Coronary artery (tissue), 2 donors: ENCODE measurements at regions not wholly inside any gene's neighbourhood (a gene's known extent, or its start where the extent isn't known, plus 50 kb on each side); places are given as distances from the start of the nearest gene placed in this dataset.

Experiments
- DNase-seq: peaks from one replicate; pipeline ENCODE4 v3.0.0-alpha.2; 2017; ENCODE audit warnings: low spot score
- H3K27ac ChIP-seq, 2 donors: fragments of 200-600 bp; sonication (generic); one replicate each; pipeline ENCODE4 v1.5.1; 2016 to 2019
- H3K4me3 ChIP-seq: fragments of 200-600 bp; sonication (generic); 2 replicates; pipeline ENCODE4 v1.5.1; 2016; ENCODE audit warnings: mild to moderate bottlenecking, moderate library complexity
- TF ChIP-seq, protein P1 (sequence below): fragments of 200-600 bp; sonication (generic); IDR thresholded peaks from one replicate; pipeline ENCODE4 v1.5.1; 2019; ENCODE audit warnings: antibody characterized with exemption

DNA sequence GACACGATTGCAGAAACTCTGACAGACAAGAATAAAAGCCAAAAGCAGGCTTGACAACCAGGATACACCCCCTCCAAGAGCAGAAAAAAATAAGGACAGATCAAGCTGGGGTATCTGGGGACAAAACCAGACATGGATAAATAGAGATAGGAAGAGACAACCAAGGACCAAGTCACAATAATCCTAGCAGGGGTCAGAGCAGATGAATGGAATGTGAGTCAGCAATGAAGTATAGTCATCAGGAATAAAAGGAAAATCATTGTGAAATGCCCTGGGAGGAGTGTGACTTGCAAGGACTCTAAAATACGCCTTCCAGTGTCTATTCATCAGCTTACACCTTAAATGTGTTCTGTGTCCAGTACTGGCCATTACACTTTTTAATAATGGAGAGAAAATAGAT is 206.8 kb downstream of the CAAP1 start:
- Histone ChIP-seq H3K4me3 (no peak overlapping the region), H3K27ac (no peak overlapping the region)
- no peak for DNase-seq
- TF ChIP-seq, protein P1, sequence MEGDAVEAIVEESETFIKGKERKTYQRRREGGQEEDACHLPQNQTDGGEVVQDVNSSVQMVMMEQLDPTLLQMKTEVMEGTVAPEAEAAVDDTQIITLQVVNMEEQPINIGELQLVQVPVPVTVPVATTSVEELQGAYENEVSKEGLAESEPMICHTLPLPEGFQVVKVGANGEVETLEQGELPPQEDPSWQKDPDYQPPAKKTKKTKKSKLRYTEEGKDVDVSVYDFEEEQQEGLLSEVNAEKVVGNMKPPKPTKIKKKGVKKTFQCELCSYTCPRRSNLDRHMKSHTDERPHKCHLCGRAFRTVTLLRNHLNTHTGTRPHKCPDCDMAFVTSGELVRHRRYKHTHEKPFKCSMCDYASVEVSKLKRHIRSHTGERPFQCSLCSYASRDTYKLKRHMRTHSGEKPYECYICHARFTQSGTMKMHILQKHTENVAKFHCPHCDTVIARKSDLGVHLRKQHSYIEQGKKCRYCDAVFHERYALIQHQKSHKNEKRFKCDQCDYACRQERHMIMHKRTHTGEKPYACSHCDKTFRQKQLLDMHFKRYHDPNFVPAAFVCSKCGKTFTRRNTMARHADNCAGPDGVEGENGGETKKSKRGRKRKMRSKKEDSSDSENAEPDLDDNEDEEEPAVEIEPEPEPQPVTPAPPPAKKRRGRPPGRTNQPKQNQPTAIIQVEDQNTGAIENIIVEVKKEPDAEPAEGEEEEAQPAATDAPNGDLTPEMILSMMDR, result no peak

DNA sequence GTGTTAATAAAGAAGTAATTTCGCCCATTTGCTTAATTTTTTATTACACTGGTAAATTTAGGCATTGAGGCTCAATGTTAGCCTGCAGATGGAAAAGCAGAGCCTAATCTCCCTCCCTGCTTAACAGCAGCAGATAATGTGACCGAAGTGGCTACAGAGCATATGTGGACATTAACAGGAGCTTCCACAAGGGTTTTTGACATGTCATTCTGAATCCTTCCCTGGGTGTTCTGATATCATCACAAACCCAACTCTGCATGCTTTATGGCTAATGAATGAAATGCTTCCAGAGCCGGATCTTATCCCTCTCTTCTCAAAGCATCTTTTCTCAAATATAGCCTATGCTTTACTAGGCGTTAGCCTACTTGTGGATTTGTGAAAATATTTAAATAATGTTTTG is 208.6 kb downstream of the CAAP1 start:
- DNase-seq, result no peak
- no peak overlapping the region for H3K4me3 ChIP-seq
- TF ChIP-seq, protein P1, result no peak
- H3K27ac ChIP-seq, result no peak overlapping the region

DNA sequence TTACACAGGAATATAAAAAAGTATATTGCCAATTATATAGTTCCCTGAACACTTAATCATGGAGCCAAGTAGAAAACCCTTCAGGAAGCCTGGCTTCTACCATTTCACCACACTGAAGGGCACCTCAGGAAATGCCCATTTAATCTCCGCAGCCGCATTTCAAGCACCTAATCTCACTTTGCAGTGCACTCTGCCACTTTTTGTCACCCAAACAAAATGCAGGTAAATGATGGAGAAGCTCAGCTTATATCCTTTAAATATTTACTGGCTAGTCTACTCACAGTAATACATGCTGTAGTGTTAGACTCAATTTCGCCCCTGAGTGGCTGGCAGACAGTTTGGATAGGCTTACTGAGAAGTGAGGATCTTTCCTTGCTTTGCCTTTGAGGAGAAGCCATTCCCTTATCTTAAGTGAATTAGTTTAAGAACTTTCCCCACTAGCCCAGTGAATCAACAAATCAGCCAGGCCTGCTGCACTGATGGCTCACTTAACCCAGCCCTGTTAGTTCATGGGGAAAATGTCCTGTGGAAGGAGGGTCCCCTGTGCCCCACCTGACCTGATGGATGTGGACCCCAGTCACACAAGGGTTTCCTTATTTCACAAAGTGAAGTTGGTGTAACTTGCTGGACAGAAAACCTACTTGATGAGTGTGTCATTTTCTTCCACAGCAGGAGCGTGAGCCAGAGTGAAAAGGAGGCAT is 209.7 kb downstream of the CAAP1 start:
- TF ChIP-seq, protein P1, result no peak
- no peak for DNase-seq

DNA sequence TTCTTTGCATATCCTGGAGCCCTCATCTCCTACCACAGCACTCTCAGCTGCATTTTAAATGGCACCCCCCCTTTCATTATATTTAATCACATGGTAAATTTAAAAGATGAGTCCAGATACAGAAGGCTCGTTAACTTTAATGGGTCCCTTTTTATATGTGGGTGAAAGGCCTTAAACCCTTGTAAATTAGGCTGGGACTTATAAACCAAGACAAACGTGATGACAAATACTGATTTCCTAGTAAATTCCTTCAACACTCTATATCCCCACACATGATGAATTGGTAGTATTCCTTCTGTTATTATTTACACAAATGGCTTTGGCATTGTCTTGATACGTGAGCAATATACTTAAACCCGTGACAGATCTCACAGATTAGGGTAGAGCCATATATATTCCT is 210.6 kb downstream of the CAAP1 start:
- H3K4me3 ChIP-seq, result no peak overlapping the region
- TF ChIP-seq, protein P1, result no peak
- no peak overlapping the region for H3K27ac ChIP-seq
- no peak for DNase-seq

More for the DNA sequence above, 209.7 kb downstream of the CAAP1 start:
- Histone ChIP-seq H3K4me3 (no peak overlapping the region), H3K27ac (no peak overlapping the region)

DNA sequence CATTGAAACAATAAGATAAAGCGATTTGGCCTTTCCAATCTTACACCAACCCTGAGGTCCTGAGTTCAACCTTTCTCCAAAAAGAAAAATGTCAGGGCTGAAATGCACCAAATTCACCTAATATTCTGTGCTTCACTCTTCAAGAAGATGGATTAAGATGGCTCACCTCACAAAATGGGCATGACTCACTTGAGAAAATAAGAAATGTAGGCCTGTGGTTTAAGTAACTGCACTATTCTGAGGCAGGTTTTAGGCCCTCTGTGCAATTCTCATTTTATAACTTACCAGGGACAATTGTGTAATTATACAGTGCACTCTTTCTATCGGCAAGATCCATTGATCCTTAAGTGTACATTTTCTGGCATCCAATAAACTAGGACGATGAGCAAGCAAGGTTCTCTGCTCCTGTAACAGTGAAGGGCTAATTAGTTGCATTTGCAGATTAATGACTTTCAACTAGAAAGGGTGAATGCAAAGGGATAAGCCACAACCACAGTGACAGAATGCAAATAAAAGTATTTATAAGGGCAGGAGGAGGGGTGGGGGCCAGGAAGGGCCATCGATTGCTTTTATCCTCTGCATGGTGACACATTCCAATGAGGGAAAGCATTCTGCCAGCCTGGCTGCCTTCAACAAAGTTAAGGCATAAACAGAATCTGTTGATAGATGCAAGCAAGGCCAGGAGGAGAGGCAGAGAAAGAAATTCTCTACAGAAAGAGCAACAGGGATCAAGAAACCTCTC is 214.5 kb downstream of the CAAP1 start:
- TF ChIP-seq, protein P1, result no peak
- H3K4me3 ChIP-seq, result no peak overlapping the region
- DNase-seq, result no peak
- no peak overlapping the region for H3K27ac ChIP-seq

DNA sequence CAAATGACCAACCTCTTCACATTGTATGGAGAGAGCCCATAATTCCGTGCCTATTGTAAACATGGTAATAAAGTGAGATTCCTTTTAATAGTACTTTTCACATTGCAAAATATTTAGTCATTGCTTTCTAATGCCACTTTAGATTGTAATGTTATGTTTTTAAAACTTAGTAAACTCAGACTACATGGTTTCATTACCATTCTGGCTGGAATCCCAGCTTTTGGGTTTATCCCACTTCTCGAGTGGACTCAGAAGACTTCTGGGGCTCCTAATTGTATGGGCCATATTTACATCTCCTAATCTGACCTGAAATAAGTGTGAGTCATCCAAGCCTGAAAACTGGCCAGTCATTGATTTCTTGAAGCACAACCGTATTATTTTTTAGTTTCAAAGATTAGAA is 217.6 kb downstream of the CAAP1 start:
- no peak overlapping the region for H3K27ac ChIP-seq
- TF ChIP-seq, protein P1, result no peak
- no peak overlapping the region for H3K4me3 ChIP-seq
- no peak for DNase-seq

DNA sequence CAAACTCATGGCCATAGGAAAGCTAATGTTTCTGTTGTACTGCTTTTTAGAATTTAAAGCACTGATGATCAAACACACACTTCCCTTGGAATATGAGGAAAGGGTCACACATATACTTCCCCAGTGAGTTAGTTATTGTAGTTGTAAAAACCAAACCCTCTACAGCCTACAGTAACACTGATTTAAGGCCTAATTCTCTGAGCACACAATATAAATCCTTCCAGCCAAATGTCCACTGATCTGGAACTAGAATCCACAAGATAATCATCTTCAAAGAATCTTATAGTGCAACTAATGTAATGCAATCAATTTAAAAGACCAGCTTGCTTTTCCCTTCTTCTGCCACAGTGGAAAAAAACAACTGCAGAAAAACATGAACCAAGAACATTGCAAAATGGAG is 219.3 kb downstream of the CAAP1 start:
- Histone ChIP-seq H3K4me3 (no peak overlapping the region), H3K27ac (no peak overlapping the region)
- TF ChIP-seq, protein P1, result no peak
- no peak for DNase-seq
